Erythroblast (primary cell): ENCODE measurements at regions not wholly inside any gene's neighbourhood (a gene's known extent, or its start where the extent isn't known, plus 50 kb on each side); places are given as distances from the start of the nearest gene placed in this dataset.

ENCODE experiments used
- GATA1 ChIP-seq: IDR thresholded peaks from 2 replicates; pipeline ENCODE4 v1.6.1; 2011; ENCODE audit warnings: low read depth, mild to moderate bottlenecking, control low read depth, low read length, moderate library complexity
- POLR2A ChIP-seq: IDR thresholded peaks from 2 replicates; pipeline ENCODE4 v1.6.1; 2011; ENCODE audit warnings: mild to moderate bottlenecking, low read length

- TF ChIP-seq POLR2A, result no peak
- no peak for TF ChIP-seq GATA1
Observed at GRCh38 chr13:47835470-47836228, 165.4 kb downstream of the SUCLA2 start.
